HL-60 (cell line): ENCODE measurements at regions not wholly inside any gene's neighbourhood (a gene's known extent, or its start where the extent isn't known, plus 50 kb on each side); places are given as distances from the start of the nearest gene placed in this dataset.

Source experiments
- DNase-seq, 2 experiments: peaks; one replicate each; pipeline ENCODE4 v3.0.0-alpha.2; 2010 to 2020; ENCODE audit warnings: low read depth in 1 of 2, low spot score in 1 of 2
- H3K27ac ChIP-seq: fragments of 250-450 bp; sonication (Bioruptor Pico); replicated peaks from 2 replicates; pipeline ENCODE4 v1.5.1; 2020; ENCODE audit warnings: mild to moderate bottlenecking, moderate library complexity
- H3K27me3 ChIP-seq: fragments of 250-450 bp; sonication (Bioruptor Pico); 2 replicates; pipeline ENCODE4 v1.5.1; 2021; ENCODE audit warnings: mild to moderate bottlenecking, moderate library complexity; ENCODE audit not compliant: insufficient read depth, poor library complexity, severe bottlenecking
- H3K4me3 ChIP-seq: replicated peaks from 2 replicates; pipeline ENCODE4 v1.5.1; 2011; ENCODE audit warnings: mild to moderate bottlenecking, control low read depth, low read length; ENCODE audit not compliant: insufficient read depth
- GABPA ChIP-seq: IDR thresholded peaks from 2 replicates; pipeline ENCODE4 v1.6.1; 2012; ENCODE audit warnings: low read depth
- POLR2AphosphoS5 ChIP-seq: IDR thresholded peaks from 2 replicates; pipeline ENCODE4 v1.6.1; 2012; ENCODE audit warnings: low read depth
- SPI1 ChIP-seq: IDR thresholded peaks from 2 replicates; pipeline ENCODE4 v1.6.1; 2012; ENCODE audit warnings: low read depth, mild to moderate bottlenecking, borderline replicate concordance
- TF ChIP-seq, protein P1 (sequence below): IDR thresholded peaks from one replicate; pipeline ENCODE4 v1.5.1; 2011; ENCODE audit warnings: low read length, control low read depth, inconsistent platforms; ENCODE audit not compliant: insufficient read depth
- TF ChIP-seq, protein P2 (sequence below): IDR thresholded peaks from 2 replicates; pipeline ENCODE4 v1.6.1; 2012; ENCODE audit warnings: low read depth; ENCODE audit not compliant: insufficient replicate concordance

DNA sequence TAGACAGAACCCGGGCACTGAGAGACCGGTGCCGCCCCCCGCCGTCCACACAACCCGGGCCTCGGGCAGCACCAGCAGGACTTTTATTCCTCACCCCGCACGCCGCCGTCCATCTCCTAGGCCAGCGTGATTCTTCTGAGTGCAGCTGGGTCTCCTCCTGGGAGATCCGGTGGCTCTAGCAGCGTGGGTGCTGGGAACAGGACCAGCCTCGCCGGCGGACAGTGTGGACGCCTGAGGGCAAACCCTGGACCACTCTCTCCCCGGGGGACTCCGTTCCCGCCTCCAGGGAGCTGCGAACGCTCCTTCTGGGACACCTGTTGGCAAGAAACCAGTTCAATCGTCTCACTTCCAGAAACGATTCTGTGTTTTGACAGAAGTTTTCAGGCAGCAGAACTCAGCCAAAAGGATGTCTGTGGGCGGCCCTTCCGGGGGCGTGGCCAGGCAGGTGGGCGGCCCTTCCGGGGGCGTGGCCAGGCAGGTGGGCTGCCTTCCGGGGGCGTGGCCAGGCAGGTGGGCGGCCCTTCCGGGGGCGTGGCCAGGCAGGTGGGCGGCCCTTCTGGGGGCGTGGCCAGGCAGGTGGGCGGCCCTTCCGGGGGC lies 130.7 kb downstream of the DLL1 start:
- DNase-seq = no peak
- no peak overlapping the region for H3K27ac ChIP-seq
- TF ChIP-seq SPI1 (no peak), GABPA (no peak), POLR2AphosphoS5 (no peak)
- TF ChIP-seq, protein P1, sequence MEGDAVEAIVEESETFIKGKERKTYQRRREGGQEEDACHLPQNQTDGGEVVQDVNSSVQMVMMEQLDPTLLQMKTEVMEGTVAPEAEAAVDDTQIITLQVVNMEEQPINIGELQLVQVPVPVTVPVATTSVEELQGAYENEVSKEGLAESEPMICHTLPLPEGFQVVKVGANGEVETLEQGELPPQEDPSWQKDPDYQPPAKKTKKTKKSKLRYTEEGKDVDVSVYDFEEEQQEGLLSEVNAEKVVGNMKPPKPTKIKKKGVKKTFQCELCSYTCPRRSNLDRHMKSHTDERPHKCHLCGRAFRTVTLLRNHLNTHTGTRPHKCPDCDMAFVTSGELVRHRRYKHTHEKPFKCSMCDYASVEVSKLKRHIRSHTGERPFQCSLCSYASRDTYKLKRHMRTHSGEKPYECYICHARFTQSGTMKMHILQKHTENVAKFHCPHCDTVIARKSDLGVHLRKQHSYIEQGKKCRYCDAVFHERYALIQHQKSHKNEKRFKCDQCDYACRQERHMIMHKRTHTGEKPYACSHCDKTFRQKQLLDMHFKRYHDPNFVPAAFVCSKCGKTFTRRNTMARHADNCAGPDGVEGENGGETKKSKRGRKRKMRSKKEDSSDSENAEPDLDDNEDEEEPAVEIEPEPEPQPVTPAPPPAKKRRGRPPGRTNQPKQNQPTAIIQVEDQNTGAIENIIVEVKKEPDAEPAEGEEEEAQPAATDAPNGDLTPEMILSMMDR = no peak
- TF ChIP-seq, protein P2, sequence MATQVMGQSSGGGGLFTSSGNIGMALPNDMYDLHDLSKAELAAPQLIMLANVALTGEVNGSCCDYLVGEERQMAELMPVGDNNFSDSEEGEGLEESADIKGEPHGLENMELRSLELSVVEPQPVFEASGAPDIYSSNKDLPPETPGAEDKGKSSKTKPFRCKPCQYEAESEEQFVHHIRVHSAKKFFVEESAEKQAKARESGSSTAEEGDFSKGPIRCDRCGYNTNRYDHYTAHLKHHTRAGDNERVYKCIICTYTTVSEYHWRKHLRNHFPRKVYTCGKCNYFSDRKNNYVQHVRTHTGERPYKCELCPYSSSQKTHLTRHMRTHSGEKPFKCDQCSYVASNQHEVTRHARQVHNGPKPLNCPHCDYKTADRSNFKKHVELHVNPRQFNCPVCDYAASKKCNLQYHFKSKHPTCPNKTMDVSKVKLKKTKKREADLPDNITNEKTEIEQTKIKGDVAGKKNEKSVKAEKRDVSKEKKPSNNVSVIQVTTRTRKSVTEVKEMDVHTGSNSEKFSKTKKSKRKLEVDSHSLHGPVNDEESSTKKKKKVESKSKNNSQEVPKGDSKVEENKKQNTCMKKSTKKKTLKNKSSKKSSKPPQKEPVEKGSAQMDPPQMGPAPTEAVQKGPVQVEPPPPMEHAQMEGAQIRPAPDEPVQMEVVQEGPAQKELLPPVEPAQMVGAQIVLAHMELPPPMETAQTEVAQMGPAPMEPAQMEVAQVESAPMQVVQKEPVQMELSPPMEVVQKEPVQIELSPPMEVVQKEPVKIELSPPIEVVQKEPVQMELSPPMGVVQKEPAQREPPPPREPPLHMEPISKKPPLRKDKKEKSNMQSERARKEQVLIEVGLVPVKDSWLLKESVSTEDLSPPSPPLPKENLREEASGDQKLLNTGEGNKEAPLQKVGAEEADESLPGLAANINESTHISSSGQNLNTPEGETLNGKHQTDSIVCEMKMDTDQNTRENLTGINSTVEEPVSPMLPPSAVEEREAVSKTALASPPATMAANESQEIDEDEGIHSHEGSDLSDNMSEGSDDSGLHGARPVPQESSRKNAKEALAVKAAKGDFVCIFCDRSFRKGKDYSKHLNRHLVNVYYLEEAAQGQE = no peak
- no peak overlapping the region for H3K4me3 ChIP-seq
- no peaks in the 10 kb centered on the region for H3K27me3 ChIP-seq

DNA sequence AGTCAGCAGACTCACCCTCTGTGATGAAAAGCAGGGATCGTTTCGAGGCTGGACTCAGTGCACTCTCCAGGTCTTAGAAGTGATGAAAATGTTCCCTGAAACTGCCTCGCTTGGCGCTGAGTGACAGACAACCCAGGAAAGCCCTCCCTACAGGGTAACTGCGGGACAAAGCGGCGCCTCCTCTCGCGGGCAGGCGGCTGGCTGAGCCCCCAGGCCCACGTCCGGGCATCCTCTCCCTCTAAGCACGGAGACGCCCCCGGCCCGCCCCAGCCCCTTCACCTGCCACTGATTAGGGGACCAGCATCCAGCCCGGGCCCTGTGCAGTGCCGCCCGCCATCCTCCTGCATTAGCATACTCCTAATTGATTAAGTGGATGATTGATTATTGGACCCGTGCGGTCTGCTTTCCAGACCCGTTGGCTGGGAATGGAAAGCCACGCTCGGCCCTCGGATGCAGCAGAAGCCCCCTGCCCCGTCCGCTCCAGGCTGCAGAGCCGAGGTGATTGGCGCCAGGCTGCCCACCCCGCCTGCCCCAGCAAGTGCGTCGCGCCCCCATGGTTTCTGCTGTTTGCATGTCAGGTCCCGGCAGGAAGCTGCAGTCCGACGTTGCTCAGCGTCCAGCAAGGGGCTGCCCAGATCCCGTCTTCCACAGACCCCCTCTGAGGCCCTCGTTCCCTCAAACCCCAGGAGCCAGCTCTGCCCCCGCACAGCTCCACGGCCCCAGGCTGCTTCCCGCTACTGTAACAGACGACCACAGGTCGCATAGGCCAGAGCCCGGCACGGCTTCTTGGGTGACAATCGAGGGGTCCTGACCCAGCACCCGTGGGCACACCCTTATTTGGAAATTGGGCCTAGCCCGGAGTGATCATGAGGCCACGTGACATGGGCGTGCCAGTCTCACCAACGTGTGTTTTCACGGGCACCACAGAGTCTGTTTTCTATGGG lies 131.6 kb downstream of the DLL1 start:
- Histone ChIP-seq H3K4me3 (no peak overlapping the region), H3K27ac (no peak overlapping the region), H3K27me3 (no peaks in the 10 kb centered on the region)
- no peak for DNase-seq
- TF ChIP-seq, protein P2 = no peak

DNA sequence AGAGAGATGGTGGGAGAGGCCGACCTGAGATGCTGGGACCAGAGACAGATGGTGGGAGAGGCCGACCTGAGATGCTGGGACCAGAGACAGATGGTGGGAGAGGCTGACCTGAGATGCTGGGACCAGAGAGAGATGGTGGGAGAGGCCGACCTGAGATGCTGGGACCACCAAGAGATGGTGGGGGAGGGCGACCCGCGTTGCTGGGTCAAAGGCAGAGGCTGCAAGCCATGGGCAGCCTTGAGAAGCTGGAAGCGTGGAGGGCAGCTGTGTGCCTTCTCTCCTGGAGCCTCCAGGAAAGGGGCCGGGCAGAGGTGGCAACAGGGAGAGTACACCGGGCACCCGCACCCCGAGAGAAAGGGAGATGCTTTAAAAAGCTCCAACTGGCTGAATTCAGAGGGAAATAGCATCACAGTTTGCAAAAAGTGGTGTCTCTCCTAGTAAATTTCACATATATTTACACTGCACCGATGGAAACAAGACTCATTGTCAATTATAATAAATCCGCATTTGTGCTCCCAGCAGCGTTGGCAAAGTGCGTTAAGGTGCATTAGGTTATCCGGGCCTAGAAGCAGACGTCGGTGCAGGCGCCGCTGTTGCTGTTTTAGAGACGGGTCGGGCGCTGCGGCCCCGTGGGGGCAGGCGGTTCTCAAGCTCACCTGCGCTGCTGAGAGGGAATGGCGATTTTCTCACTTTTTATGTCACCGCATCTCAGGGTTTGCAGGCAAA lies 132.4 kb downstream of the DLL1 start:
- DNase-seq = no peak
- no peak overlapping the region for H3K27ac ChIP-seq
- H3K27me3 ChIP-seq = no peaks in the 10 kb centered on the region
- H3K4me3 ChIP-seq = no peak overlapping the region
- TF ChIP-seq, protein P2 = no peak
- TF ChIP-seq, protein P1 = no peak
- TF ChIP-seq SPI1 (no peak), GABPA (no peak), POLR2AphosphoS5 (no peak)
